Prostate gland (tissue), 2 donors: ENCODE measurements at regions not wholly inside any gene's neighbourhood (a gene's known extent, or its start where the extent isn't known, plus 50 kb on each side); places are given as distances from the start of the nearest gene placed in this dataset.

Source experiments
- DNase-seq: peaks from one replicate; pipeline ENCODE4 v3.0.0-alpha.2; 2019; ENCODE audit warnings: low spot score
- H3K27ac ChIP-seq, 2 donors: fragments of 200-600 bp; sonication (generic); 2 replicates each; pipeline ENCODE4 v1.5.1; 2017 to 2019
- H3K27me3 ChIP-seq: fragments of 200-600 bp; sonication (generic); replicated peaks from 2 replicates; pipeline ENCODE4 v1.5.1; 2019; ENCODE audit not compliant: insufficient read depth
- H3K36me3 ChIP-seq, 2 donors: fragments of 200-600 bp; sonication (generic); 1 replicate in 1 of 2; 2 replicates in 1 of 2; pipeline versions ENCODE4 v1.5.1 to v1.8.1; 2017 to 2019
- H3K4me1 ChIP-seq: fragments of 200-600 bp; sonication (generic); replicated peaks from 2 replicates; pipeline ENCODE4 v1.5.1; 2019
- H3K4me3 ChIP-seq, 2 donors: fragments of 200-600 bp; sonication (generic); 2 replicates each; pipeline ENCODE4 v1.5.1; 2017 to 2019
- H3K9me3 ChIP-seq: fragments of 200-600 bp; sonication (generic); 2 replicates; pipeline ENCODE4 v1.5.1; 2017
- CTCF ChIP-seq, 4 experiments: fragments of 200-600 bp in 2 of 4; fragments of 450-650 bp in 2 of 4; sonication (generic) in 2 of 4; IDR thresholded peaks; 1 replicate in 3 of 4; 2 replicates in 1 of 4; pipeline ENCODE4 v1.5.1; 2016 to 2019; ENCODE audit warnings: antibody characterized with exemption in 4 of 4, mild to moderate bottlenecking in 2 of 4, moderate library complexity in 2 of 4
- POLR2A ChIP-seq: fragments of 450-650 bp; IDR thresholded peaks from one replicate; pipeline ENCODE4 v1.6.1; 2016; ENCODE audit warnings: antibody characterized with exemption, mild to moderate bottlenecking
- POLR2AphosphoS5 ChIP-seq: sonication (generic); formaldehyde crosslinking; IDR thresholded peaks from one replicate; pipeline ENCODE4 v1.6.1; 2017; ENCODE audit warnings: antibody characterized with exemption
- WGBS: methylation state at CpG from one replicate; pipeline ENCODE4 v1.1.5; 2018; 5-methylcytosine and 5-hydroxymethylcytosine counted together
- intact Hi-C: fragments of 100-400 bp; cut with DNase I; formaldehyde crosslinking; loops from one replicate; pipeline ENCODE4 v1.14.2; 2022

GRCh38 chr4:79185526-79186045 lies 140.3 kb downstream of the NAA11 start:
- Histone ChIP-seq H3K4me3 (no peak overlapping the region), H3K36me3 (no peaks in the 10 kb centered on the region), H3K27ac (no peak overlapping the region), H3K9me3 (no peaks in the 10 kb centered on the region), H3K4me1 (no peaks in the 10 kb centered on the region), H3K27me3 (no peaks in the 10 kb centered on the region)
- no peak for DNase-seq
- WGBS, result 22% methylated on average over 3 of the region's 3 CpGs
- intact Hi-C loops, result loop anchor here (10.0 kb wide), 1 partner anchor 49 kb away; no protein-coding TSS in a partner anchor
- no peak for TF ChIP-seq CTCF (IDR thresholded peaks at IDR 0.05)
- TF ChIP-seq POLR2A, result no peak
- no peak for TF ChIP-seq POLR2AphosphoS5

- WGBS, result 62% methylated on average over 4 of the region's 4 CpGs
- Histone ChIP-seq H3K27ac (no peak overlapping the region), H3K9me3 (no peaks in the 10 kb centered on the region), H3K36me3 (no peaks in the 10 kb centered on the region), H3K4me3 (no peak overlapping the region), H3K27me3 (no peaks in the 10 kb centered on the region), H3K4me1 (no peaks in the 10 kb centered on the region)
- TF ChIP-seq POLR2AphosphoS5 (no peak), POLR2A (no peak), CTCF (IDR thresholded peaks at IDR 0.05) (no peak)
- DNase-seq, result no peak
- intact Hi-C loops, result loop anchor here (10.0 kb wide), 1 partner anchor 50 kb away; no protein-coding TSS in a partner anchor
Observed at GRCh38 chr4:79184476-79184875, 141.4 kb downstream of the NAA11 start.

GRCh38 chr4:79182209-79182608 lies 143.7 kb downstream of the NAA11 start:
- no peaks in the 10 kb centered on the region for H3K27me3 ChIP-seq
- 53% methylated on average over 3 of the region's 3 CpGs for WGBS

GRCh38 chr4:79181190-79181589 lies 144.7 kb downstream of the NAA11 start:
- no peaks in the 10 kb centered on the region for H3K36me3 ChIP-seq
- no peak for TF ChIP-seq POLR2AphosphoS5
- no peak for TF ChIP-seq CTCF (IDR thresholded peaks at IDR 0.05)
- no peak for TF ChIP-seq POLR2A
- H3K27me3 ChIP-seq, result no peaks in the 10 kb centered on the region
- DNase-seq, result no peak
- H3K9me3 ChIP-seq, result no peaks in the 10 kb centered on the region
- 88% methylated on average over 7 of the region's 7 CpGs for WGBS
- H3K27ac ChIP-seq, result no peak overlapping the region
- intact Hi-C loops, result loop anchor here (10.0 kb wide), 1 partner anchor 54 kb away; no protein-coding TSS in a partner anchor
- H3K4me3 ChIP-seq, result no peak overlapping the region
- H3K4me1 ChIP-seq, result peaks cover 7% of the 10 kb centered on the region

More at GRCh38 chr4:79182209-79182608, 143.7 kb downstream of the NAA11 start:
- DNase-seq, result no peak
- H3K4me3 ChIP-seq, result no peak overlapping the region
- H3K9me3 ChIP-seq, result no peaks in the 10 kb centered on the region
- no peaks in the 10 kb centered on the region for H3K36me3 ChIP-seq
- TF ChIP-seq POLR2AphosphoS5, result no peak
- no peak for TF ChIP-seq CTCF (IDR thresholded peaks at IDR 0.05)
- TF ChIP-seq POLR2A, result no peak
- no peaks in the 10 kb centered on the region for H3K4me1 ChIP-seq
- intact Hi-C loops, result loop anchor here (10.0 kb wide), 1 partner anchor 53 kb away; no protein-coding TSS in a partner anchor
- H3K27ac ChIP-seq, result no peak overlapping the region

GRCh38 chr4:79178760-79179159 lies 147.1 kb downstream of the NAA11 start:
- Histone ChIP-seq H3K4me1 (peaks cover 13% of the 10 kb centered on the region), H3K27me3 (no peaks in the 10 kb centered on the region), H3K9me3 (no peaks in the 10 kb centered on the region), H3K27ac (no peak overlapping the region), H3K36me3 (no peaks in the 10 kb centered on the region), H3K4me3 (no peak overlapping the region)
- intact Hi-C loops, result loop anchor here (10.0 kb wide), 2 partner anchors 94 to 106 kb away; no protein-coding TSS in a partner anchor
- peak; percentile 48 for DNase-seq
- TF ChIP-seq POLR2A (no peak), CTCF (IDR thresholded peaks at IDR 0.05) (no peak), POLR2AphosphoS5 (peak; percentile 26)
